Activated CD8-positive, alpha-beta T cell treated with anti-CD3 and anti-CD28 coated beads, Interleukin-2, amount 10 ng/mL, durations not matched to agents 7 days and 5 days (primary cell): ENCODE measurements at regions not wholly inside any gene's neighbourhood (a gene's known extent, or its start where the extent isn't known, plus 50 kb on each side); places are given as distances from the start of the nearest gene placed in this dataset.

Source experiments
- ATAC-seq: fragments of 150-1000 bp; cut with Tn5 transposase; one replicate; pipeline ENCODE4 v1.10.0; 2021; ENCODE audit warnings: moderate library complexity
- CTCF ChIA-PET: fragments of 350-600 bp; sonication (Branson Sonifier 250); formaldehyde crosslinking; loops from one replicate; lab custom pipeline; 2021; ENCODE audit warnings: antibody characterized with exemption; lab: Charles Lee
- POLR2A ChIA-PET: fragments of 350-600 bp; sonication (Branson Sonifier 250); formaldehyde crosslinking; loops from one replicate; lab custom pipeline; 2021; ENCODE audit warnings: antibody characterized with exemption; lab: Charles Lee
- DNase-seq: peaks from one replicate; pipeline ENCODE4 v3.0.0-alpha.2; 2020
- H3K27ac Mint-ChIP-seq: one replicate; pipeline ENCODE4 v1.8.0; 2021; ENCODE audit warnings: mild to moderate bottlenecking, mixed read lengths
- H3K27me3 Mint-ChIP-seq: one replicate; pipeline ENCODE4 v1.8.0; 2021; ENCODE audit warnings: low read depth, mixed read lengths
- H3K36me3 Mint-ChIP-seq: one replicate; pipeline ENCODE4 v1.8.0; 2021; ENCODE audit warnings: low read depth, mixed read lengths
- H3K4me1 Mint-ChIP-seq: one replicate; pipeline ENCODE4 v1.8.0; 2021; ENCODE audit warnings: low read depth, mixed read lengths
- H3K4me3 Mint-ChIP-seq: one replicate; pipeline ENCODE4 v1.8.0; 2021; ENCODE audit warnings: mild to moderate bottlenecking, mixed read lengths
- H3K9me3 Mint-ChIP-seq: one replicate; pipeline ENCODE4 v1.8.0; 2022; ENCODE audit warnings: mixed read lengths; ENCODE audit not compliant: insufficient read depth

GRCh38 chr20:40245829-40246228, 443.2 kb downstream of the MAFB start:
- no peaks in the 10 kb centered on the region for H3K4me1 Mint-ChIP-seq
- ChIA-PET POLR2A (no interaction called here), CTCF (no interaction called here)
- H3K27ac Mint-ChIP-seq: no peak overlapping the region
- H3K36me3 Mint-ChIP-seq: no peaks in the 10 kb centered on the region
- no peaks in the 10 kb centered on the region for H3K27me3 Mint-ChIP-seq
- DNase-seq (no peak), ATAC-seq (no peak)
- no peaks in the 10 kb centered on the region for H3K9me3 Mint-ChIP-seq
- no peak overlapping the region for H3K4me3 Mint-ChIP-seq

GRCh38 chr20:40244286-40244685, 444.8 kb downstream of the MAFB start:
- no peaks in the 10 kb centered on the region for H3K4me1 Mint-ChIP-seq
- no peaks in the 10 kb centered on the region for H3K36me3 Mint-ChIP-seq
- POLR2A ChIA-PET: no interaction called here
- H3K27me3 Mint-ChIP-seq: no peaks in the 10 kb centered on the region
- DNase-seq (no peak), ATAC-seq (no peak)
- H3K4me3 Mint-ChIP-seq: no peak overlapping the region
- H3K27ac Mint-ChIP-seq: no peak overlapping the region
- H3K9me3 Mint-ChIP-seq: no peaks in the 10 kb centered on the region
- CTCF ChIA-PET: no interaction called here

GRCh38 chr20:40241596-40242343, 447.3 kb downstream of the MAFB start:
- DNase-seq (no peak), ATAC-seq (no peak)
- CTCF ChIA-PET: no interaction called here
- Mint-ChIP-seq H3K27me3 (no peaks in the 10 kb centered on the region), H3K9me3 (no peaks in the 10 kb centered on the region), H3K4me3 (no peak overlapping the region), H3K4me1 (no peaks in the 10 kb centered on the region), H3K27ac (no peak overlapping the region), H3K36me3 (no peaks in the 10 kb centered on the region)
- POLR2A ChIA-PET: no interaction called here

GRCh38 chr20:40238511-40238910, 450.5 kb downstream of the MAFB start:
- CTCF ChIA-PET: no interaction called here
- Mint-ChIP-seq H3K4me1 (no peaks in the 10 kb centered on the region), H3K36me3 (no peaks in the 10 kb centered on the region), H3K4me3 (no peak overlapping the region), H3K27ac (no peak overlapping the region), H3K9me3 (no peaks in the 10 kb centered on the region), H3K27me3 (no peaks in the 10 kb centered on the region)
- DNase-seq: no peak
- no peak for ATAC-seq
- POLR2A ChIA-PET: no interaction called here

- ATAC-seq: no peak
- ChIA-PET CTCF (no interaction called here), POLR2A (no interaction called here)
- Mint-ChIP-seq H3K9me3 (no peaks in the 10 kb centered on the region), H3K4me1 (no peaks in the 10 kb centered on the region), H3K27ac (no peak overlapping the region), H3K4me3 (no peak overlapping the region), H3K27me3 (no peaks in the 10 kb centered on the region), H3K36me3 (no peaks in the 10 kb centered on the region)
- no peak for DNase-seq
Measured at GRCh38 chr20:40234593-40234992, 454.4 kb downstream of the MAFB start.

GRCh38 chr20:40233406-40233805, 455.6 kb downstream of the MAFB start:
- DNase-seq: no peak
- POLR2A ChIA-PET: no interaction called here
- no peaks in the 10 kb centered on the region for H3K4me1 Mint-ChIP-seq
- H3K4me3 Mint-ChIP-seq: no peak overlapping the region
- no peaks in the 10 kb centered on the region for H3K9me3 Mint-ChIP-seq
- no peak for ATAC-seq
- no peaks in the 10 kb centered on the region for H3K36me3 Mint-ChIP-seq
- H3K27ac Mint-ChIP-seq: no peak overlapping the region
- no peaks in the 10 kb centered on the region for H3K27me3 Mint-ChIP-seq
- CTCF ChIA-PET: no interaction called here

- ChIA-PET POLR2A (no interaction called here), CTCF (no interaction called here)
- no peaks in the 10 kb centered on the region for H3K36me3 Mint-ChIP-seq
- no peaks in the 10 kb centered on the region for H3K27me3 Mint-ChIP-seq
- H3K27ac Mint-ChIP-seq: no peak overlapping the region
- no peak overlapping the region for H3K4me3 Mint-ChIP-seq
- H3K4me1 Mint-ChIP-seq: no peaks in the 10 kb centered on the region
- ATAC-seq: no peak
- DNase-seq: no peak
- H3K9me3 Mint-ChIP-seq: no peaks in the 10 kb centered on the region
Measured at GRCh38 chr20:40232756-40233155, 456.3 kb downstream of the MAFB start.

GRCh38 chr20:40232273-40232672, 456.8 kb downstream of the MAFB start:
- Mint-ChIP-seq H3K9me3 (no peaks in the 10 kb centered on the region), H3K4me1 (no peaks in the 10 kb centered on the region), H3K27me3 (no peaks in the 10 kb centered on the region), H3K4me3 (no peak overlapping the region), H3K36me3 (no peaks in the 10 kb centered on the region), H3K27ac (no peak overlapping the region)
- DNase-seq (no peak), ATAC-seq (no peak)
- CTCF ChIA-PET: no interaction called here
- POLR2A ChIA-PET: no interaction called here

- CTCF ChIA-PET: no interaction called here
- Mint-ChIP-seq H3K4me1 (no peaks in the 10 kb centered on the region), H3K36me3 (no peaks in the 10 kb centered on the region), H3K4me3 (no peak overlapping the region), H3K27ac (no peak overlapping the region), H3K27me3 (no peaks in the 10 kb centered on the region), H3K9me3 (no peaks in the 10 kb centered on the region)
- DNase-seq (no peak), ATAC-seq (no peak)
- POLR2A ChIA-PET: no interaction called here
Measured at GRCh38 chr20:40230486-40230885, 458.6 kb downstream of the MAFB start.

- DNase-seq (no peak), ATAC-seq (no peak)
- H3K27me3 Mint-ChIP-seq: no peaks in the 10 kb centered on the region
- ChIA-PET CTCF (no interaction called here), POLR2A (no interaction called here)
- no peak overlapping the region for H3K27ac Mint-ChIP-seq
- H3K4me3 Mint-ChIP-seq: no peak overlapping the region
- no peaks in the 10 kb centered on the region for H3K9me3 Mint-ChIP-seq
- H3K36me3 Mint-ChIP-seq: no peaks in the 10 kb centered on the region
- H3K4me1 Mint-ChIP-seq: no peaks in the 10 kb centered on the region
Measured at GRCh38 chr20:40225596-40225995, 463.4 kb downstream of the MAFB start.

GRCh38 chr20:40223810-40224209, 465.2 kb downstream of the MAFB start:
- DNase-seq (no peak), ATAC-seq (no peak)
- ChIA-PET POLR2A (no interaction called here), CTCF (no interaction called here)
- no peaks in the 10 kb centered on the region for H3K9me3 Mint-ChIP-seq
- H3K4me3 Mint-ChIP-seq: no peak overlapping the region
- H3K4me1 Mint-ChIP-seq: no peaks in the 10 kb centered on the region
- no peaks in the 10 kb centered on the region for H3K36me3 Mint-ChIP-seq
- no peaks in the 10 kb centered on the region for H3K27me3 Mint-ChIP-seq
- H3K27ac Mint-ChIP-seq: no peak overlapping the region

GRCh38 chr20:40218971-40219370, 470.1 kb downstream of the MAFB start:
- H3K9me3 Mint-ChIP-seq: no peaks in the 10 kb centered on the region
- ChIA-PET CTCF (no interaction called here), POLR2A (no interaction called here)
- no peak overlapping the region for H3K27ac Mint-ChIP-seq
- no peaks in the 10 kb centered on the region for H3K36me3 Mint-ChIP-seq
- no peaks in the 10 kb centered on the region for H3K4me1 Mint-ChIP-seq
- H3K4me3 Mint-ChIP-seq: no peak overlapping the region
- H3K27me3 Mint-ChIP-seq: no peaks in the 10 kb centered on the region
- ATAC-seq: no peak
- DNase-seq: no peak
